ENCODE measurements at regions not wholly inside any gene's neighbourhood (a gene's known extent, or its start where the extent isn't known, plus 50 kb on each side); places are given as distances from the start of the nearest gene placed in this dataset.
A peak's percentile ranks its signal among the peaks of the same experiment; 100 is the strongest.

DNA sequence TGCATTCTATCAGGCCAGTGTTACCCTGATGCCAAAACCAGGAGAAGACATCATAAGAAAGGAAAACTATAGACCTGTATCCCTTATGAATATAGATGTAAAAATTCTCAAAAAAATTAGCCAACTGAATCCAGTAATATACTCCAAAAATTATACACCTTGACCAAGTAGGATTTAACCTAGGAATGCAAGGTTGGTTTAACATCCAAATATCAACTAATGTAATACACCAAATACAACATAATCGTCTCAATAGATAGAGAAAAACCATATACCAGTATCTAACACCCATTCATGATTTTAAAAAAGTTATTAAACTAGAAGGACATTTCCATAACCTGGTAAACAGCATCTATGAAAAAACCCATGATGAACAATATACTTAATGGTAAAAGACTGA is 56.5 kb upstream of the SELENOK start:
- DNase-seq: no peak

DNA sequence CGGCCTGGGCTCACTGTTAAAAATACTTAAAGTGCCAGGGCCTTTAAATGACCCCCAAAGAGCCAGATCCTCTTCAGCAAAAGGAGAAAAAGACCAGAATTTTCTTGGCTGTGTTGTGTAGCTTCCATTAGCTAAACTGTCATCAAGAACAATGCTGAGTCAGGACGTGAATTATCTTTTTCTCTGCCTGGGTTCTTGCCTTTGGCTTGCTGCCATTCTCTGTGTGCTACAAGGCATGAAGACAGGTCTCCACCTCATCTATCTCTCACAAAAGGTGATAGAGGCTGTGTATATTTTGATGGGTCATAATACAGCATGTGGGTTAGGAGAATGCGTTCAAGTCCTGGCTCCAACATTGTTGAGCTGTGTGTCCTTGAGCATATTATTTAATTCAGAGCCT is 52.4 kb upstream of the SELENOK start:
- no peak for DNase-seq

DNA sequence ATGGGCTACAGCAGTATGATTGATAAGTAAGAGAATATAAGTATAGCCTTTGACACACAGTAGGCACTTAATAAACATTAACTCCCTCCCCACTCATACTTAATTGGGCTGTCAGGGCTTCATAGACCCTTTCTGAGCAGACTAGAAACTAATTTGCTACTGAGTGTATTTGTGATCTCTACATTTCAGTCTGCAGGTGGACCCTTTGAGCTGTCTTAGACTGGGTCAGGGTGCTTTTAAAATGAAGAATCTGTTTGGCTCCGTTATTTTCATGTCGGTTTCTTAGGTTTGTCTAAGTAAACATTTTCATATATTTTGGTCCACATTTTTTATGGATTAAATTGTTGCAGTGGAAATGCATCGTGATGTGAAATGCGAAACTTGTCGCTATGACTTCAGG is 50.3 kb upstream of the SELENOK start:
- DNase-seq: peak; percentile 54
